Panc1 (cell line): ENCODE measurements at regions not wholly inside any gene's neighbourhood (a gene's known extent, or its start where the extent isn't known, plus 50 kb on each side); places are given as distances from the start of the nearest gene placed in this dataset.

ENCODE experiments used
- POLR2AphosphoS5 ChIP-seq: IDR thresholded peaks from 2 replicates; pipeline ENCODE4 v1.6.1; 2012; ENCODE audit warnings: mild to moderate bottlenecking, low read depth, low read length, moderate library complexity
- SIN3A ChIP-seq: IDR thresholded peaks from 2 replicates; pipeline ENCODE4 v1.6.1; 2012; ENCODE audit warnings: low read depth, mild to moderate bottlenecking, low read length, moderate library complexity, borderline replicate concordance; ENCODE audit not compliant: insufficient read depth
- TCF7L2 ChIP-seq: IDR thresholded peaks from 2 replicates; pipeline ENCODE4 v1.6.1; 2011; ENCODE audit warnings: mild to moderate bottlenecking, low read depth, low read length, inconsistent platforms
- TF ChIP-seq, protein P1 (sequence below): fragments of 450-650 bp; IDR thresholded peaks from 2 replicates; pipeline ENCODE4 v1.5.1; 2017; ENCODE audit warnings: mild to moderate bottlenecking

DNA sequence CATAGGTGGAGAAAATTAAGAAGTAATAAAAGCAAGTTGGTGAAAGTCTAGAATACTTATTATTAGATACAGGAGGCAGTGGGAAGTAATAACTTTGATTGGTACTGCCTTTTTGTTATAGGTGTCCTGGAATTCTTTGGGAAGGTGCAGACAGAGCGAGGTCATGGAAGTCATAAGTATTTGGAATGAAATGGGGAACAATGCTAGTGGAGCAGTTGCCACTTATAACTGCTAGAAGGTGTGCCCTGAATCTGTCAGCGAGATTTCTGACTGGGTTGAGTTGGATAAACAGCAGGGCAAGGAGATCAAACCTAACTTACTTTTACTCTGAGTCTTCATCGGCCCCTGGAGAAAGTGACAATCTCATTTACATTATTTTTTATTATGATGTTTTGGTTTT, 69.6 kb downstream of the LHX9 start:
- TF ChIP-seq, protein P1, sequence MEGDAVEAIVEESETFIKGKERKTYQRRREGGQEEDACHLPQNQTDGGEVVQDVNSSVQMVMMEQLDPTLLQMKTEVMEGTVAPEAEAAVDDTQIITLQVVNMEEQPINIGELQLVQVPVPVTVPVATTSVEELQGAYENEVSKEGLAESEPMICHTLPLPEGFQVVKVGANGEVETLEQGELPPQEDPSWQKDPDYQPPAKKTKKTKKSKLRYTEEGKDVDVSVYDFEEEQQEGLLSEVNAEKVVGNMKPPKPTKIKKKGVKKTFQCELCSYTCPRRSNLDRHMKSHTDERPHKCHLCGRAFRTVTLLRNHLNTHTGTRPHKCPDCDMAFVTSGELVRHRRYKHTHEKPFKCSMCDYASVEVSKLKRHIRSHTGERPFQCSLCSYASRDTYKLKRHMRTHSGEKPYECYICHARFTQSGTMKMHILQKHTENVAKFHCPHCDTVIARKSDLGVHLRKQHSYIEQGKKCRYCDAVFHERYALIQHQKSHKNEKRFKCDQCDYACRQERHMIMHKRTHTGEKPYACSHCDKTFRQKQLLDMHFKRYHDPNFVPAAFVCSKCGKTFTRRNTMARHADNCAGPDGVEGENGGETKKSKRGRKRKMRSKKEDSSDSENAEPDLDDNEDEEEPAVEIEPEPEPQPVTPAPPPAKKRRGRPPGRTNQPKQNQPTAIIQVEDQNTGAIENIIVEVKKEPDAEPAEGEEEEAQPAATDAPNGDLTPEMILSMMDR = no peak
- no peak for TF ChIP-seq POLR2AphosphoS5
- TF ChIP-seq TCF7L2 = no peak
- TF ChIP-seq SIN3A = no peak
